ENCODE measurements at regions not wholly inside any gene's neighbourhood (a gene's known extent, or its start where the extent isn't known, plus 50 kb on each side); places are given as distances from the start of the nearest gene placed in this dataset.

DNA sequence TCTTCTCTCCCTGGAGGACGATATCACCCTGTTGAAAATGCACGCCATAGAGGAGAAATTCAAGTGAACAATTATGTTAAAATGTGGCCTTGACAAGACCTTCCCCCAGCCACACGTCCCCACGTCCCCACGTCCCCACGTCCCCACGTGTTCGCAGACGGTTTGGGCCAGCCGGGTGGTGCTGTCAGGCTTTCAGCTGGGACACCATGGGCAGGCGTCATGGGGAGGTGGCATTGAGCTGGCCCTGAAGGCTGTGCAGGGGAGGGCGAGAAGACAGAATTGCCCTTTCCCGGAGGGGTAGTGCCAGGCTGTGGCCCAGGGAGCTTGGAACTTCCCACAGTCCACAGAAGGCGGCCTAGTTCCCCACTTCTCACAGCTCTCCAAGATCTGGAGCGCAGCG, 240.7 kb upstream of the RAB6C start:
- DNase-seq, result no peak

DNA sequence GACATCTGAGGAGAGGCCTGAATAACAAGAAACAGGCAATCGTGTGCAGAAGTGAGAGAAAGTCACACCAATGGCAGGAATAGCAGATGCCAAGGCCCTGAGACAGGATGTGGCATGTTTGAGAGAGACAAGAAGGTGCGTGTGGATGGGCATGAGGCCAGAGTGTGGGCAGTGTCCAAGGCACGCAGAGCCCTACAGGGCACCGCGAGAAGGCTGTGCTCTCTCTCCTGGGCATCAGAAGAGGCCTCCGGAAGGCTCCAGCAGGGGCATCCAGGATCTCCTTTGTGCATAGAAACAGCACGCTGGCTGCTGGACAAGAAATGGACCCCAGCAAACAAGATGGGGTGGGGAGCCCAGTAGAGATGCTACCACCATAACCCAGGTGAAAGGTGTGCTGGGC, 239.0 kb upstream of the RAB6C start:
- H3K9me2 ChIP-seq (replicated peaks; ENCODE audit: insufficient read depth, low read length), result no peaks in the 10 kb centered on the region
- no peaks in the 10 kb centered on the region for H3K4me1 ChIP-seq (ENCODE audit: low read length)
- no peaks in the 10 kb centered on the region for H3K79me2 ChIP-seq (ENCODE audit: low read length)
- no peak for TF ChIP-seq EZH2phosphoT487 (IDR thresholded peaks at IDR 0.05; ENCODE audit: low read length)
- TF ChIP-seq EZH2 (optimal IDR thresholded peaks at IDR 0.05; ENCODE audit: low read depth, low read length), result no peak
- no peak for TF ChIP-seq CTCF (IDR thresholded peaks at IDR 0.05; ENCODE audit: low read length)
- DNase-seq, result no peak
- H3K36me3 ChIP-seq (replicated peaks; ENCODE audit: insufficient read depth, low read length), result no peaks in the 10 kb centered on the region
- no peak overlapping the region for H3K27ac ChIP-seq (ENCODE audit: low read length)
- no peaks in the 10 kb centered on the region for H3K27me3 ChIP-seq (replicated peaks; ENCODE audit: insufficient read depth, low read length)
- no peaks in the 10 kb centered on the region for H3K9me3 ChIP-seq (replicated peaks; ENCODE audit: insufficient read depth, low read length)
- no peak overlapping the region for H2AFZ ChIP-seq (ENCODE audit: low read length)
- H3K9ac ChIP-seq (ENCODE audit: low read length), result no peak overlapping the region
- no peaks in the 10 kb centered on the region for H3F3A ChIP-seq (ENCODE audit: insufficient read depth, low read length)
- no peak overlapping the region for H3K4me3 ChIP-seq (ENCODE audit: low read length)
- no peak overlapping the region for H3K4me2 ChIP-seq (ENCODE audit: low read depth, low read length)
- H4K20me1 ChIP-seq (ENCODE audit: insufficient read depth, low read length), result no peaks in the 10 kb centered on the region

More for the DNA sequence above, 240.7 kb upstream of the RAB6C start:
- H3K4me2 ChIP-seq (ENCODE audit: low read depth, low read length), result no peak overlapping the region
- H3K36me3 ChIP-seq (replicated peaks; ENCODE audit: insufficient read depth, low read length), result no peaks in the 10 kb centered on the region
- no peak overlapping the region for H2AFZ ChIP-seq (ENCODE audit: low read length)
- TF ChIP-seq CTCF (IDR thresholded peaks at IDR 0.05; ENCODE audit: low read length) (no peak), EZH2 (optimal IDR thresholded peaks at IDR 0.05; ENCODE audit: low read depth, low read length) (no peak)
- H3K27ac ChIP-seq (ENCODE audit: low read length), result no peak overlapping the region
- no peaks in the 10 kb centered on the region for H3K27me3 ChIP-seq (replicated peaks; ENCODE audit: insufficient read depth, low read length)
- no peak overlapping the region for H3K4me3 ChIP-seq (ENCODE audit: low read length)
- no peaks in the 10 kb centered on the region for H3F3A ChIP-seq (ENCODE audit: insufficient read depth, low read length)
- H4K20me1 ChIP-seq (ENCODE audit: insufficient read depth, low read length), result no peaks in the 10 kb centered on the region
- no peaks in the 10 kb centered on the region for H3K9me3 ChIP-seq (replicated peaks; ENCODE audit: insufficient read depth, low read length)
- H3K4me1 ChIP-seq (ENCODE audit: low read length), result no peaks in the 10 kb centered on the region
- no peaks in the 10 kb centered on the region for H3K79me2 ChIP-seq (ENCODE audit: low read length)
- H3K9ac ChIP-seq (ENCODE audit: low read length), result no peak overlapping the region
- H3K9me2 ChIP-seq (replicated peaks; ENCODE audit: insufficient read depth, low read length), result no peaks in the 10 kb centered on the region

GRCh38 chr2:129741165-129741564, 238.3 kb upstream of the RAB6C start:
- H3K79me2 ChIP-seq (ENCODE audit: low read length), result no peaks in the 10 kb centered on the region
- no peaks in the 10 kb centered on the region for H3K36me3 ChIP-seq (replicated peaks; ENCODE audit: insufficient read depth, low read length)
- no peak overlapping the region for H3K27ac ChIP-seq (ENCODE audit: low read length)
- no peaks in the 10 kb centered on the region for H4K20me1 ChIP-seq (ENCODE audit: insufficient read depth, low read length)
- no peaks in the 10 kb centered on the region for H3K9me3 ChIP-seq (replicated peaks; ENCODE audit: insufficient read depth, low read length)
- no peaks in the 10 kb centered on the region for H3F3A ChIP-seq (ENCODE audit: insufficient read depth, low read length)
- TF ChIP-seq CTCF (IDR thresholded peaks at IDR 0.05; ENCODE audit: low read length) (no peak), EZH2 (optimal IDR thresholded peaks at IDR 0.05; ENCODE audit: low read depth, low read length) (no peak), EZH2phosphoT487 (IDR thresholded peaks at IDR 0.05; ENCODE audit: low read length) (no peak)
- no peak for DNase-seq
- H3K27me3 ChIP-seq (replicated peaks; ENCODE audit: insufficient read depth, low read length), result no peaks in the 10 kb centered on the region
- no peaks in the 10 kb centered on the region for H3K4me1 ChIP-seq (ENCODE audit: low read length)
- no peak overlapping the region for H3K9ac ChIP-seq (ENCODE audit: low read length)
- H3K9me2 ChIP-seq (replicated peaks; ENCODE audit: insufficient read depth, low read length), result no peaks in the 10 kb centered on the region
- no peak overlapping the region for H2AFZ ChIP-seq (ENCODE audit: low read length)
- H3K4me2 ChIP-seq (ENCODE audit: low read depth, low read length), result no peak overlapping the region
- no peak overlapping the region for H3K4me3 ChIP-seq (ENCODE audit: low read length)
